CD8-positive, alpha-beta memory T cell (primary cell): ENCODE measurements at regions not wholly inside any gene's neighbourhood (a gene's known extent, or its start where the extent isn't known, plus 50 kb on each side); places are given as distances from the start of the nearest gene placed in this dataset.

ENCODE experiments used
- CTCF ChIA-PET: fragments of 350-600 bp; sonication (Branson Sonifier 250); formaldehyde crosslinking; loops from one replicate; lab custom pipeline; 2021; ENCODE audit warnings: antibody characterized with exemption; lab: Charles Lee
- POLR2A ChIA-PET: fragments of 350-600 bp; sonication (Branson Sonifier 250); formaldehyde crosslinking; loops from one replicate; lab custom pipeline; 2021; ENCODE audit warnings: antibody characterized with exemption; lab: Charles Lee
- DNase-seq, 5 donors: peaks; one replicate each; pipeline versions ENCODE4 v3.0.0 to v3.0.0-alpha.2; 2020 to 2022; ENCODE audit warnings: mixed read lengths in 1 of 5
- H3K27ac ChIP-seq: one replicate; pipeline ENCODE4 v1.7.0; 2013; ENCODE audit warnings: low read depth, mild to moderate bottlenecking, low read length, moderate library complexity
- H3K27me3 ChIP-seq: 2 replicates; pipeline ENCODE4 v1.7.0; 2013; ENCODE audit warnings: low read length, mild to moderate bottlenecking; ENCODE audit not compliant: insufficient read depth, poor library complexity, severe bottlenecking
- H3K36me3 ChIP-seq: 2 replicates; pipeline ENCODE4 v1.7.0; 2013; ENCODE audit warnings: mild to moderate bottlenecking, low read length, moderate library complexity; ENCODE audit not compliant: insufficient read depth
- H3K4me1 ChIP-seq: 2 replicates; pipeline ENCODE4 v1.7.0; 2013; ENCODE audit warnings: mild to moderate bottlenecking, low read length, moderate library complexity; ENCODE audit not compliant: insufficient read depth
- H3K4me3 ChIP-seq: 2 replicates; pipeline ENCODE4 v1.7.0; 2013; ENCODE audit warnings: mild to moderate bottlenecking, low read length
- H3K9me3 ChIP-seq: 2 replicates; pipeline ENCODE4 v1.7.0; 2013; ENCODE audit warnings: mild to moderate bottlenecking, low read length
- H3K27ac Mint-ChIP-seq, 8 donors: one replicate each; pipeline ENCODE4 v1.8.0; 2020 to 2021; ENCODE audit warnings: mixed read lengths in 8 of 8, mild to moderate bottlenecking in 6 of 8, inconsistent platforms in 3 of 8, moderate library complexity in 3 of 8
- H3K27me3 Mint-ChIP-seq, 2 donors: one replicate each; pipeline ENCODE4 v1.8.0; 2020 to 2021; ENCODE audit warnings: mixed read lengths in 2 of 2, mild to moderate bottlenecking in 1 of 2, moderate library complexity in 1 of 2
- H3K36me3 Mint-ChIP-seq, 3 donors: one replicate each; pipeline ENCODE4 v1.8.0; 2020 to 2021; ENCODE audit warnings: mixed read lengths in 3 of 3, inconsistent platforms in 1 of 3, mild to moderate bottlenecking in 1 of 3
- H3K4me1 Mint-ChIP-seq, 3 donors: one replicate each; pipeline ENCODE4 v1.8.0; 2020 to 2021; ENCODE audit warnings: mixed read lengths in 3 of 3, inconsistent platforms in 1 of 3, mild to moderate bottlenecking in 1 of 3
- H3K4me3 Mint-ChIP-seq, 7 donors: one replicate each; pipeline ENCODE4 v1.8.0; 2020 to 2021; ENCODE audit warnings: mixed read lengths in 7 of 7, mild to moderate bottlenecking in 6 of 7, moderate library complexity in 4 of 7, inconsistent platforms in 2 of 7
- H3K9me3 Mint-ChIP-seq, 5 donors: one replicate each; pipeline ENCODE4 v1.8.0; 2020 to 2022; ENCODE audit warnings: mixed read lengths in 5 of 5, mild to moderate bottlenecking in 3 of 5, moderate library complexity in 2 of 5, inconsistent platforms in 1 of 5

DNA sequence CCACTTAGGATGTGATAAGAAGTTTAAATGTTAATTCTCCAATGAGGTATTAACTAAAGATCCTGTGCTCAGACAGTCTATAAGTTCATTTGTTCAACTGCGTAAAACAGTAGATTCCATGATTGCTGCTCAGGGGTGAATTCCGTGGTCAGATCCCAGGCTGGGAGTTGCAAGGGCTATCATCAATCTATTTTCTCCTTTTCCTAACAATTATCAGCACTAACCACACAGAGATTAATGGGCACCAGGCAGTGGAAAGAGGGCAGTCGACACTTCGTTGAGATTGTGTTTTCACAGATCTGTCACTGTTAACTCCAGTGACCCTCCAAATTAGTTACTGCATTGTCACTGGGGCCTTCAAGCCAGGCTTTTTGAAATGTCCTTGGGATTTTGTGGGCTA lies 154.1 kb upstream of the SPRED2 start:
- CTCF ChIA-PET, result no interaction called here
- Histone ChIP-seq H3K27me3 (peaks cover 3% of the 10 kb centered on the region), H3K27ac (no peak overlapping the region), H3K4me1 (no peaks in the 10 kb centered on the region), H3K4me3 (no peak overlapping the region), H3K36me3 (no peaks in the 10 kb centered on the region), H3K9me3 (no peaks in the 10 kb centered on the region)
- Mint-ChIP-seq H3K4me1 (no peaks in the 10 kb centered on the region), H3K4me3 (no peak overlapping the region), H3K27ac (no peak overlapping the region), H3K27me3 (peaks cover 15 to 32% of the 10 kb centered on the region in 2 donors), H3K36me3 (no peaks in the 10 kb centered on the region), H3K9me3 (no peaks in the 10 kb centered on the region)
- DNase-seq, result no peak
- POLR2A ChIA-PET, result no interaction called here

DNA sequence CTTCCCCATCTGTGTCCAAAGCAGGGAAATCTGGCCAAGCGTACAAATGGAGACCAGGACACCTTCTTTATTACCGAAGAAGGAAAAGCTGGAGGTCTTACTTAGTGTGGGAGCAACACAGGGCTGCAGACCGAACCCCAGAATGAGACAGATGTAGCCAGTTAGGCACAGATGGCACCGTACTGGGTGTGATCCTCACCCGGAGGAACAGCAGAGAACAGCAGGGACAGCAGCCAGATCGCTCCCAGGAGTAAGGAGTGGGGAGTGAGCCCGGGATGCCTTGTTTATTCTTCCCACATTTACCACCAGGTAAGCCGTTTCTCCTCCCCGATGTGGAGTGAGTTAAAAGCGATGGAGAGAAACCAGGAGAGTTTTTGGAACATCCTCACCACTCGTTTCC lies 150.7 kb upstream of the SPRED2 start:
- POLR2A ChIA-PET, result no interaction called here
- Mint-ChIP-seq H3K4me1 (no peaks in the 10 kb centered on the region), H3K9me3 (no peaks in the 10 kb centered on the region), H3K27me3 (peaks cover 8 to 21% of the 10 kb centered on the region in 2 donors), H3K27ac (no peak overlapping the region), H3K36me3 (no peaks in the 10 kb centered on the region), H3K4me3 (no peak overlapping the region)
- H3K9me3 ChIP-seq, result no peaks in the 10 kb centered on the region
- no peaks in the 10 kb centered on the region for H3K36me3 ChIP-seq
- peaks cover 3% of the 10 kb centered on the region for H3K27me3 ChIP-seq
- no peaks in the 10 kb centered on the region for H3K4me1 ChIP-seq
- CTCF ChIA-PET, result no interaction called here
- no peak for DNase-seq
- H3K4me3 ChIP-seq, result no peak overlapping the region
- H3K27ac ChIP-seq, result no peak overlapping the region

DNA sequence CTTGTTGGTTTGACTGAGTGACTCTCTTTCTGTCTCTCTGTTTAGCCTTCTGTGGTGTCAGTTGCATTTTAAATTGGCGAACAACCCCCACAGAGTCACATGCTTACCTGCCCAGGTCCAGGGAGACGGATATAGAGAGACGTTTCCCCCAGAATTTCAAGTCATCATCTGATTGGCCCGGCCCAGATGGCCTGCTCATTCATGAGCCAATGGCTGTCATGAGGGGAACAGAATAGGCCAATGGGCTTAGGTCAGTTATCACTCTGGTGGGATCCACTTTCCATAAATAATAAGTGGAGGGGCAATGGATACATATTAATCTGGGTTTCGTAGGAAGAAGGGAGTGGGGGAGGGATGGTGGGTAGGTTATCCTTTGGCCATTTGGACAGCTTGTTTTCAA lies 150.0 kb upstream of the SPRED2 start:
- ChIA-PET CTCF (no interaction called here), POLR2A (no interaction called here)
- Histone ChIP-seq H3K27me3 (peaks cover 3% of the 10 kb centered on the region), H3K9me3 (no peaks in the 10 kb centered on the region), H3K27ac (no peak overlapping the region), H3K4me1 (no peaks in the 10 kb centered on the region), H3K36me3 (no peaks in the 10 kb centered on the region), H3K4me3 (no peak overlapping the region)
- Mint-ChIP-seq H3K27me3 (peaks cover 8 to 21% of the 10 kb centered on the region in 2 donors), H3K9me3 (no peaks in the 10 kb centered on the region), H3K36me3 (no peaks in the 10 kb centered on the region), H3K4me1 (no peaks in the 10 kb centered on the region), H3K27ac (peak overlapping the region in 1 of 8 donors; percentile 22), H3K4me3 (no peak overlapping the region)
- DNase-seq, result no peak

DNA sequence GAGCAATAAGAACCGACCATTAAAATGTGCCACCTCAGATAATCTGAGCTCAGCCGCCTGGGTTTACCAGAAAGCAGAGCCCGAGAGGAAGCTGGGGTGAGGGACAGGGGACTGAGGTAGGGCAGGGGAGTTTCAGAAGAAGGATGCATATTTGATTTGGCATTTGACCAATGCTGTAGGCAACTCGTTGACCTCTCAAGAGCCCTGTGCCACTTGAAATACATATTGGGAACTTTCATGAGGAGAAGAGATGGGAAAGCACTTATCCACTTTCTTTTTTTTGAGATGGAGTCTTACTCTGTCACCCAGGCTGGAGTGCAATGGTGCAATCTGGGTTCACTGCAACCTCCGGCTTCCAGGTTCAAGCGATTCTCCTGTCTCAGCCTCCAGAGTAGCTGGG lies 148.4 kb upstream of the SPRED2 start:
- Mint-ChIP-seq H3K9me3 (no peaks in the 10 kb centered on the region), H3K36me3 (no peaks in the 10 kb centered on the region), H3K27me3 (peaks cover 8 to 16% of the 10 kb centered on the region in 2 donors), H3K4me3 (no peak overlapping the region), H3K27ac (peak overlapping the region in 1 of 8 donors; percentile 17), H3K4me1 (no peaks in the 10 kb centered on the region)
- H3K36me3 ChIP-seq, result no peaks in the 10 kb centered on the region
- H3K9me3 ChIP-seq, result no peaks in the 10 kb centered on the region
- H3K27ac ChIP-seq, result no peak overlapping the region
- no peaks in the 10 kb centered on the region for H3K4me1 ChIP-seq
- POLR2A ChIA-PET, result no interaction called here
- no peak overlapping the region for H3K4me3 ChIP-seq
- DNase-seq, result no peak
- H3K27me3 ChIP-seq, result peaks cover 3% of the 10 kb centered on the region
- CTCF ChIA-PET, result no interaction called here

DNA sequence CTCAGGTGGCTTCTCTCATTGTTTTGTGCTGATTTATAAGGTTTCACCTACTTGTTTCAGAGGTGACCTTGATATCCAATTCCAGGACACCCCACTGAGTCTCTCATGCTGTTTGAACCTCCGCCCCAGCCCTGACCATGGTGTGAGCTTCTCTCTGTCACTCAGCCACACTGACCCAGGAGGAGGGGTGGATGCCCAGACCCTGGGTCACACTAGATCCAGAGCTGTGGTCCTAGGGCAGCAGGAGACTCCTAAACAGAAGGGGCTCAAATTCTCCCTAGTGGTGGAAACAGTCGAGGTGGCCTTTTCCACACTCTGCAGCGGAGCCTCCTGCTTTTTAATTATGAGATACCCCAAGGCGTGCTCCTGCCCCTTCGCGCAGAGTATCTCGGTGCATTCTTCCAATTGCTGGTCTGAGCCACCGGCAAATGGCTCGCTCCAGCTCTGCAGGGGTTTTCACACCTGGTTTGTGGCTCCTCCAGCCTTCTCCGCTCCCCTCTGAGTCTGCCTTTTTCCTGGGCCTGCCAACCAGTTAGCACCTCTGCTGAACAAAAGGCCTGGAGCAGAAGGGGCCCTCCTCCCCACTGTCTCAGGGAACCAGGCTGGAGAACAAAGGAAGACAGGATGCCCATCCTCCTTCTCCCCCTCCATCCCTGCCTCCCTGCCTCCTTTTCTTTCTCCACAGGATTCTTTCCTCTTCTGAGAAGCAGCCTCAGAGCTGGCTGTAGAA lies 147.3 kb upstream of the SPRED2 start:
- Mint-ChIP-seq H3K36me3 (no peaks in the 10 kb centered on the region), H3K9me3 (no peaks in the 10 kb centered on the region), H3K27ac (no peak overlapping the region), H3K4me3 (no peak overlapping the region), H3K27me3 (peaks cover 8 to 16% of the 10 kb centered on the region in 2 donors), H3K4me1 (no peaks in the 10 kb centered on the region)
- no peak overlapping the region for H3K27ac ChIP-seq
- no peaks in the 10 kb centered on the region for H3K9me3 ChIP-seq
- ChIA-PET POLR2A (no interaction called here), CTCF (no interaction called here)
- no peaks in the 10 kb centered on the region for H3K4me1 ChIP-seq
- H3K4me3 ChIP-seq, result no peak overlapping the region
- no peak for DNase-seq
- H3K27me3 ChIP-seq, result peaks cover 3% of the 10 kb centered on the region
- no peaks in the 10 kb centered on the region for H3K36me3 ChIP-seq

DNA sequence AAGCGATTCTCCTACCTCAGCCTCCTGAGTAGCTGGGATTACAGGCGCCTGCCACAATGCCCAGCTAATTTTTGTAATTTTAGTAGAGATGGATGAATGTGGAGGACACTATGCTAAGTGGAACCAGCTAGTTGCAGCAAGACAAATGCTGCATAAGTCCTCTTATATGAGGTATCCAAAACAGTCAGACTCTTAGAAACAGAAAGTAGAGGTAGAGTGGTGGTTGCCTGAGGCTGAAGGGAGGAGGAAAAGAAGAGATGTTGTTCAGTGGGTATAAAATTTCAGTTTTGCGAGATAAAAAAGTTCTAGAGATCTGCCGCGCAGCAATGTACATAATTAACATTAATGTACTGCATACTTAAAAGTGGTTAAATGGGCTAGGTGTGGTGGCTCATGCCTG lies 145.3 kb upstream of the SPRED2 start:
- POLR2A ChIA-PET, result no interaction called here

DNA sequence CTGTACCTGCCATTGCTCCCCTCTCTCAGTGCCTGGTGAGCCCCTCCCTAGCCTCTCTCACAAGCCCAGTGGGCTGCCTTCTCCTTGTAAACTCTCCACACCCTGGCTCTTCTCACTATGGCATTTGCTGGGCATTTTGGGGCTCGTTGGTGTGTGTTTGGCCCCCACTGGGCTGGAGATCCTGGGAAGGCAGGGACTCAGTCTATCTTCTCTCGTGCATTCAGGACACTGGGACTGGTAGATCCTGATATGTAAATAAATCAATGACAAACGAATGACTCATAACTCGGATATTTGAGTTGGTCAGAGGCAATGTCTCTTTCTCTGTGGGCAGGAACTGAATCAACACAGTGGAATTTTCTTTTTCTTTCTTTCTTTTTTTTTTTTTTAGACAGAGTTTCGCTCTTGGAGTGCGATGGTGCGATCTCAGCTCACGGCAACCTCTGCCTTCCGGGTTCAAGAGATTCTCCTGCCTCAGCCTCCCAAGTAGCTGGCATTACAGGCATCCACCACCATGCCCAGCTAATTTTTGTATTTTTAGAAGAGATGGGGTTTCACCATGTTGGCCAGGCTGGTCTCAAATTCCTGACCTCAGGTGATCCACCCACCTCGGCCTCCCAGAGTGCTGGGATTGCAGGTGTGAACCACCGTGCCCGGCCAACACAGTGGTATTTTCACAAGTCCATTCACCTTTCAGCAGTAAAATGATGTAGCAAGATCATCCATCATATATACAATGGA lies 144.6 kb upstream of the SPRED2 start:
- Histone ChIP-seq H3K4me1 (no peaks in the 10 kb centered on the region), H3K9me3 (no peaks in the 10 kb centered on the region), H3K36me3 (no peaks in the 10 kb centered on the region), H3K27me3 (no peaks in the 10 kb centered on the region), H3K27ac (no peak overlapping the region), H3K4me3 (no peak overlapping the region)
- Mint-ChIP-seq H3K9me3 (no peaks in the 10 kb centered on the region), H3K4me1 (peaks cover 3 to 5% (median 4%) of the 10 kb centered on the region in 3 donors), H3K4me3 (no peak overlapping the region), H3K27me3 (peaks cover 14 to 20% of the 10 kb centered on the region in 2 donors), H3K36me3 (no peaks in the 10 kb centered on the region), H3K27ac (no peak overlapping the region)
- POLR2A ChIA-PET, result no interaction called here
- CTCF ChIA-PET, result no interaction called here
- no peak for DNase-seq

More for the DNA sequence above, 145.3 kb upstream of the SPRED2 start:
- Mint-ChIP-seq H3K4me1 (peaks cover 3 to 5% (median 4%) of the 10 kb centered on the region in 3 donors), H3K27me3 (peaks cover 14 to 20% of the 10 kb centered on the region in 2 donors), H3K27ac (no peak overlapping the region), H3K9me3 (no peaks in the 10 kb centered on the region), H3K36me3 (no peaks in the 10 kb centered on the region), H3K4me3 (no peak overlapping the region)
- CTCF ChIA-PET, result no interaction called here
- DNase-seq, result no peak
- no peaks in the 10 kb centered on the region for H3K36me3 ChIP-seq
- H3K9me3 ChIP-seq, result no peaks in the 10 kb centered on the region
- H3K27ac ChIP-seq, result no peak overlapping the region
- no peaks in the 10 kb centered on the region for H3K4me1 ChIP-seq
- no peak overlapping the region for H3K4me3 ChIP-seq
- H3K27me3 ChIP-seq, result peaks cover 3% of the 10 kb centered on the region

DNA sequence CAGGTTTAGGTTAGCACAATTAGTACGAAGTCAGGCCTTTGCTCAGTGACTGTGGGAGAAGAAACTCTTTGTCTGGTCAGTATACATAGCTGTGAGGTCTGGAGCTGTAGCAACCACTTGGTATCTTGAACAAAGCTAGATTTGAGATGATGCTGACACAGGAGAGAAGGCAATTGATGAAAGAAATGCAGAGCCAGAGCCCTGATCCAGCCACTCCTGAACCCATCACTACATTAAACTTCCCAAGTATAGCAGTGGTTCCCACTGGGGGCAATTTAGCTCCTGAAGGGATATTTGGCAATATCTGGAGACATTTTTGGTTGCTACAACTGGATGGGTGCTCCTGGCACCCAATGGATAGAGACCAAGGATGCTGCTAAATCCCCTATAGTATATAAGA lies 143.9 kb upstream of the SPRED2 start:
- Histone ChIP-seq H3K27me3 (no peaks in the 10 kb centered on the region), H3K36me3 (no peaks in the 10 kb centered on the region), H3K27ac (no peak overlapping the region), H3K4me3 (no peak overlapping the region), H3K9me3 (no peaks in the 10 kb centered on the region), H3K4me1 (no peaks in the 10 kb centered on the region)
- CTCF ChIA-PET, result no interaction called here
- Mint-ChIP-seq H3K36me3 (no peaks in the 10 kb centered on the region), H3K27me3 (peaks cover 11 to 18% of the 10 kb centered on the region in 2 donors), H3K27ac (no peak overlapping the region), H3K4me1 (peaks cover 3 to 5% (median 4%) of the 10 kb centered on the region in 3 donors), H3K9me3 (no peaks in the 10 kb centered on the region), H3K4me3 (no peak overlapping the region)
- no peak for DNase-seq
- POLR2A ChIA-PET, result no interaction called here
